Tibial nerve (tissue), 4 donors: ENCODE measurements at regions not wholly inside any gene's neighbourhood (a gene's known extent, or its start where the extent isn't known, plus 50 kb on each side); places are given as distances from the start of the nearest gene placed in this dataset.
"Not testable (repeated sequence)": the region's sequence is repeated elsewhere in the genome, so short reads cannot be mapped to it uniquely, and the experiment has no call there.

Experiments used
- DNase-seq, 2 donors: peaks; one replicate each; pipeline ENCODE4 v3.0.0-alpha.2; 2019; ENCODE audit warnings: low spot score in 2 of 2
- H3K27ac ChIP-seq, 4 donors: fragments of 200-600 bp; sonication (generic) in 3 of 4; one replicate each; pipeline ENCODE4 v1.5.1; 2017 to 2019; ENCODE audit warnings: mild to moderate bottlenecking in 1 of 4
- H3K27me3 ChIP-seq, 2 donors: fragments of 200-600 bp; sonication (generic) in 1 of 2; one replicate each; pipeline versions ENCODE4 v1.5.1 to v1.6.0; 2017 to 2019
- H3K36me3 ChIP-seq, 3 donors: fragments of 200-600 bp; sonication (generic); one replicate each; pipeline ENCODE4 v1.5.1; 2018 to 2019
- H3K4me1 ChIP-seq, 4 donors: fragments of 200-600 bp; sonication (generic) in 3 of 4; one replicate each; pipeline ENCODE4 v1.5.1; 2017 to 2019
- H3K4me3 ChIP-seq, 4 donors: fragments of 200-600 bp; sonication (generic) in 3 of 4; one replicate each; pipeline ENCODE4 v1.5.1; 2017 to 2019; ENCODE audit warnings: mild to moderate bottlenecking in 1 of 4, moderate library complexity in 1 of 4
- H3K9me3 ChIP-seq, 4 donors: fragments of 200-600 bp; sonication (generic) in 3 of 4; one replicate each; pipeline ENCODE4 v1.5.1; 2017 to 2019
- CTCF ChIP-seq, 5 experiments: fragments of 200-600 bp in 3 of 5; fragments of 450-650 bp in 2 of 5; sonication (generic) in 3 of 5; IDR thresholded peaks; one replicate each; pipeline ENCODE4 v1.5.1; 2016 to 2019; ENCODE audit warnings: antibody characterized with exemption in 5 of 5, mild to moderate bottlenecking in 3 of 5, moderate library complexity in 2 of 5
- EP300 ChIP-seq, 2 donors: sonication (generic); formaldehyde crosslinking; IDR thresholded peaks; one replicate each; pipeline ENCODE4 v1.6.1; 2017; ENCODE audit warnings: antibody characterized with exemption in 2 of 2, mild to moderate bottlenecking in 1 of 2
- POLR2A ChIP-seq, 2 donors: fragments of 450-650 bp; IDR thresholded peaks; one replicate each; pipeline ENCODE4 v1.6.1; 2017; ENCODE audit warnings: antibody characterized with exemption in 2 of 2, mild to moderate bottlenecking in 2 of 2, moderate library complexity in 2 of 2
- WGBS, 2 donors: methylation state at CpG; one replicate each; pipeline ENCODE4 v1.1.5; 2018; 5-methylcytosine and 5-hydroxymethylcytosine counted together

DNA sequence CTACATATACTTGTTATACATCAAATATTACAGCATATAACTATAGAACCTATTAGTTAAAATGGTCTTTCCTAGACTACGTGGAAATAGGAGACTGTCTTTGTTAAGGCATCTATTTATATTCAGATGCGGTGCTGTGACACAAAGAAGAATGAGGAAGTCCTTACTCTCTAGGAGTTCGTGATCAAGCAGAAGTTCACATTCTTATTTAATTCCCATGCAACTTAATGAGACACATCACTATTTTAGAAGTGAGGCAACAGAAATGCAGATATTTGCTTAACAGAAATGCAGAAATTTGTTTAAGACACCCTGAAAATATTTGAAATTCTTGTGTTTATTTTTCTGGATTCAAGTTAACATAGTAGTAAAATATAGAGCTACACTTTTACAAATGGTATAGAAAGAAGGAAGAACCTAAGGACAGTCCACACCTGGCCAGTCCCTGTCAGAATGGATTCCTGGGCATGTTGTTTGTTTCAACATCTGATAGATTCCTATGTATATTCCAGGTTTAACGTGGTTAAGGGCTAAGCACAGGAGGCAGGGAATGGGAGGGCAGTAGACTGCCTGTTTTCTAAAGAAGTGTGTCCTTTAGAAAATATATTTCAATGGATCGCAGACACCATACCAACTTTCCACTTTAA lies 70.6 kb upstream of the NXPH1 start:
- Histone ChIP-seq H3K27ac (no peak overlapping the region), H3K27me3 (no peaks in the 10 kb centered on the region), H3K4me3 (no peak overlapping the region), H3K36me3 (no peaks in the 10 kb centered on the region), H3K9me3 (no peaks in the 10 kb centered on the region), H3K4me1 (no peaks in the 10 kb centered on the region)
- DNase-seq = no peak
- WGBS, 2 donors = 31 to 36% methylated on average over 5 of the region's 5 CpGs
- TF ChIP-seq POLR2A (IDR thresholded peaks at IDR 0.05) = no peak
- TF ChIP-seq CTCF (IDR thresholded peaks at IDR 0.05) = no peak
- TF ChIP-seq EP300 (IDR thresholded peaks at IDR 0.05) = no peak

- Histone ChIP-seq H3K4me1 (no peaks in the 10 kb centered on the region), H3K27ac (no peak overlapping the region), H3K4me3 (no peak overlapping the region), H3K36me3 (no peaks in the 10 kb centered on the region), H3K27me3 (no peaks in the 10 kb centered on the region), H3K9me3 (no peaks in the 10 kb centered on the region)
- no peak for DNase-seq
- TF ChIP-seq EP300 (IDR thresholded peaks at IDR 0.05) (no peak), POLR2A (IDR thresholded peaks at IDR 0.05) (no peak), CTCF (IDR thresholded peaks at IDR 0.05) (no peak)
- WGBS, 2 donors = 75 to 79% methylated on average over 3 of the region's 3 CpGs
Measured at GRCh38 chr7:8363407-8364015, 69.9 kb upstream of the NXPH1 start.

DNA sequence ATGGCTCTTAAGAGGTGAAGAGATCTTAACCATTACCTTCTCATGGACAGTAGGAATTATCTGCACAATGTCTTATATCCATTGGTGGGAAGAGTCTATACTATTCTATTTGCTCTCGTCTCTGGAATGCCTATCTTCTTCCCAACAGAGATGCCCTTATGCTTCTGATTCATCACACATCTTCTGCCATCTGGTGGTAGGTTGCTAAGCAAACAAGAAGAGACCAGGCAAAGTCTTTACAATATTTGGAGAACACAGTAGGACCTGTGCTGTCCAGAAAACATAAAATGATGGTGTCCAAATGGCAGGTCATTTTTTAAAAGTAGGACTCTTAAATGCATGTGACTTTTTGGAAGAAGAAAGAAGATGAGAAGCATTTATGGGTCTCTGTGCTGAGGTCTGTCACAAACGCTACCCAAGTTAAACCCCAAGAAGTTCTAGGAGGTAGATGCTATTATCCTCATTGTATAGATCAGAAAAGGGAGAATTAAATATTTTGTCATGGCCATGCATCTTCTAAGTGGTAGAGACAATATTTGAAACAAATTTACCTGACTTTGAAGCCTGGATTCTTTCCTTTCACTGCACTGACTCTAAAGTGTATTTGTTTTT lies 67.8 kb upstream of the NXPH1 start:
- no peaks in the 10 kb centered on the region for H3K9me3 ChIP-seq
- no peaks in the 10 kb centered on the region for H3K36me3 ChIP-seq
- 51 to 54% methylated on average over 2 of the region's 2 CpGs for WGBS, 2 donors

GRCh38 chr7:8368007-8368406 lies 65.4 kb upstream of the NXPH1 start:
- not testable (repeated sequence) for H3K4me3 ChIP-seq, DNase-seq, H3K9me3 ChIP-seq, H3K36me3 ChIP-seq, H3K27me3 ChIP-seq, H3K4me1 ChIP-seq, H3K27ac ChIP-seq
- WGBS, 2 donors = 75 to 80% methylated on average over 3 of the region's 3 CpGs

More for the DNA sequence above, 67.8 kb upstream of the NXPH1 start:
- TF ChIP-seq EP300 (IDR thresholded peaks at IDR 0.05) (no peak), POLR2A (IDR thresholded peaks at IDR 0.05) (no peak), CTCF (IDR thresholded peaks at IDR 0.05) (no peak)
- Histone ChIP-seq H3K4me1 (no peaks in the 10 kb centered on the region), H3K27ac (no peak overlapping the region), H3K27me3 (no peaks in the 10 kb centered on the region), H3K4me3 (no peak overlapping the region)
- no peak for DNase-seq

- TF ChIP-seq CTCF (IDR thresholded peaks at IDR 0.05) (no peak), EP300 (IDR thresholded peaks at IDR 0.05) (no peak), POLR2A (IDR thresholded peaks at IDR 0.05) (no peak)
- Histone ChIP-seq H3K9me3 (no peaks in the 10 kb centered on the region), H3K36me3 (no peaks in the 10 kb centered on the region), H3K4me3 (no peak overlapping the region), H3K4me1 (no peaks in the 10 kb centered on the region), H3K27ac (no peak overlapping the region), H3K27me3 (no peaks in the 10 kb centered on the region)
- WGBS, 2 donors = 81 to 91% methylated on average over 2 of the region's 2 CpGs
- no peak for DNase-seq
Measured at GRCh38 chr7:8371742-8372141, 61.7 kb upstream of the NXPH1 start.
